LNCAP (cell line): ENCODE measurements at regions not wholly inside any gene's neighbourhood (a gene's known extent, or its start where the extent isn't known, plus 50 kb on each side); places are given as distances from the start of the nearest gene placed in this dataset.

Experiments
- CTCF ChIP-seq: fragments of 450-650 bp; IDR thresholded peaks from 2 replicates; pipeline ENCODE4 v1.5.1; 2017; ENCODE audit warnings: mild to moderate bottlenecking

GRCh38 chr3:24639061-24639460 lies 144.4 kb upstream of the THRB start:
- TF ChIP-seq CTCF: no peak

- no peak for TF ChIP-seq CTCF
Observed at GRCh38 chr3:24639481-24640329, 145.1 kb upstream of the THRB start.

DNA sequence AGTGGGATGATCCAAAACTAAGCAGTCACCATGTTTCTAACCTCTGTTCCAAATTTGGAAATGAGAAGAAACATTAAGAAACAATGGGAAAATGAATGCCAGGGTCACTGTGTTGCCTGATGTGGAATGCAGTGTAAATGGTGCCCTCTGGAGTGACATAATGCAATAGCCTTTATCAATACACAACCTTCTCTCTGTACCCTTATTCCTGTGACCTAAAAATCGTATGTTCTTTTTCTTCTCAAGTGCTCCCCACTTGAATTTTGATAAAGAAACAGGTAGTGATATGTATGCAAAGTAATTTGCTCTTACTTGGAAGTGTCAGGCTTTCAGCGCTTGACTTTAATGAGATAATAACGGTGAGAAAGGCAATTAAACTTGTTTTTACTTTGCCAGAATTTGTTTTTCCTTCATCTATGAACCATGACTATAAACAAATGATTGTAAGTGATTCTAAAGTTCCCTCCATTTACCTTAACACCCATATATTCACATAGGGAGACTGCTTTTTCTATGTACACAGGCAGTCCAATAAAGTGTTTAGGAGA lies 145.8 kb upstream of the THRB start:
- TF ChIP-seq CTCF: peak; percentile 80

GRCh38 chr3:24641628-24642027 lies 147.0 kb upstream of the THRB start:
- no peak for TF ChIP-seq CTCF

GRCh38 chr3:24645047-24645446 lies 150.4 kb upstream of the THRB start:
- TF ChIP-seq CTCF: no peak

DNA sequence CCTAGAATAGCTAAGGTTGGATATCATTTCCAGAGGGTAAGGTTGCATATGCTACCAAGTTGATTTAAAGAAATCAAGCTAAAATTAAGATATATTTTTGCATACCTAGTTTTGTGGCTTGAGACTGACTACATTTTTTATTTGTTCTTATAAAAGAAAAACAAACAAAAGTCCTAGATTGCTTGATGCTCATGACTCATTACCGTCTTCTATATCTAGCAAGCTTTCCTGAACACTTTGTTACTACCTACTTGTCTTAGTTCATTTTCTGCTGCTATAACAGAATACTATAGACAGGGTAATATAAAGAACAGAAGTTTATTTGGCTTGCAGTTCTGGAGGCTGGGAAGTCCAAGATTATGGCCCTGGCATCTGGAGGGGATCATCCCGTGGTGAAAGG lies 152.1 kb upstream of the THRB start:
- no peak for TF ChIP-seq CTCF

GRCh38 chr3:24648063-24648462 lies 153.4 kb upstream of the THRB start:
- no peak for TF ChIP-seq CTCF
